DMS53 treated with DMSO at 0.1 percent for 48 hours (cell line): ENCODE measurements at regions not wholly inside any gene's neighbourhood (a gene's known extent, or its start where the extent isn't known, plus 50 kb on each side); places are given as distances from the start of the nearest gene placed in this dataset.
A peak's percentile ranks its signal among the peaks of the same experiment; 100 is the strongest.
"Not testable (repeated sequence)": the region's sequence is repeated elsewhere in the genome, so short reads cannot be mapped to it uniquely, and the experiment has no call there.

Experiments
- DNase-seq: peaks from one replicate; lab custom pipeline; 2025; ENCODE audit not compliant: unreplicated experiment; lab: John Stamatoyannopoulos, UW

- DNase-seq, result no peak
Observed at GRCh38 chr7:124177891-124178290, 145.0 kb upstream of the TMEM229A start.

DNA sequence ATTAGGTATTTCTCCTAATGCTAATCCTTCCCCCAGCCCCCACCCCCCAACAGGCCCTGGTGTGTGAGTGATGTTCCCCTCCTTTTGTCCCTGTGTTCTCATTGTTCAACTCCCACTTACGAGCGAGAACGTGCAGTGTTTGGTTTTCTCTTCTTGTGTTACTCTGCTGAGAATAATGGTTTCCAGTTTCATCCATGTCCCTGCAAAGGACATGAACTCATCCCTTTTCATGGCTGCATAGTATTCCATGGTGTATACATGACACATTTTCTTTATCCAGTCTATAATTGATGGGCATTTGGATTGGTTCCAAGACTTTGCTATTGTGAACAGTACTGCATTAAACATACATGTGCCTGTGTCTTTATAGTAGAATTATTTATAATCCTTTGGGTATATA, 138.9 kb upstream of the TMEM229A start:
- not testable (repeated sequence) for DNase-seq

GRCh38 chr7:124171068-124171467, 138.2 kb upstream of the TMEM229A start:
- peak; percentile 17 for DNase-seq

- DNase-seq, result no peak
Observed at GRCh38 chr7:124168616-124169015, 135.7 kb upstream of the TMEM229A start.

DNA sequence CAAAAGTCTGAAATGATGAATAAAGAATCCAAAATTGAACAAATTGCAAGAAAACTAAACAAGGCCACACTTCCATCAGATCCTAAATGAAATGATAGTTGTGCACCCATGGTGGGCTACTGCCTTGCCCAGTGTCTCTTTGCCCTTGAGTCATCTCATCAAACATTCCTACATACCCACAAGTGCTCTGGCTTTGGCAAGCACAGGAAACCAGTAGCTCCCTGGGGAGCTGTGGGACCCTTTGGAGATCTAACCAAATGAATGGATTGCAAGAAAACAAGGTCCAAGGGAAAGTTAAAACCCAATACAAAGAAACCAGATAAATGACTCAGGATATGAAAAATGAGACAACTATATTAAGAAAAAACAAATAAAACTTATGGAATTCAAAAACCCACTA, 129.8 kb upstream of the TMEM229A start:
- no peak for DNase-seq

- DNase-seq, result peak; percentile 65
Observed at GRCh38 chr7:124155432-124156022, 122.7 kb upstream of the TMEM229A start.

DNA sequence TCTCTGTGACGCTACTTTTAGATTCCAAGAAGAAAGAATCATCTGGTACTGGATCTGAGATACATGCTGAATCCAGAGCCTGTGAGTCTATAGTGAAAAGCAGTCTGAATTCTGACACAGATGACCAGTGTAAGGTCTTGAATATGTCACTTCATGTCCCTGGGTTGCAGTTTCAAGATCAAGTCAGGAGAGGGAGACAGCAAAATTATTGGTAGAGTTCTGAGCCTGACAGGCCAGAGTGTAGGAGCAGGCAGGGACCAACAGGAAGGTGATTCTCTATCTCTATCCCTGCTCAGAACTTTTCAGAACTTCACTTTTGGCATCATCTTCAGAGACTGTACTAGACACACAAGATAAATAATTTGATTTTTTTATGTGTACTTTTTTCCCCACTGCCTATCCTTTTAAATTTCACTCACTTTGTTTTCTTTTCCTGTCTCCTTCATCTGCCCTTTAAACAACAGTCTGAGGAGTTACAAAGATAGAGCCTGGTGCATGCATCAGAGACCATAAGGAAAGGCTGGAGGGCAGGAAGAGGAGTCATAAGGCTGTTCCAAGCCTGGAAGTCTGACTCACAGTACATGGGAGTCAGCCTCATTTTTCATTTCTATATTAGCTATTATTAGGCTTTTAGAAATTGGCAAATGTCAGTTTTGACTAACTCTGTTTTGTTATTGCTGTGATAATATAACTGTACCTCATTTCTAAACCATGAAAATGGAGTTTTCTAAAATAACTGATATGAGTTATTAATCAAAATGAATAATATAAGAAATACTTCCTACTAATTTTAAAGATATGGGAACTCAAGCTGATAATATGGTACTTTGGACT, 120.2 kb upstream of the TMEM229A start:
- DNase-seq, result peak; percentile 53

DNA sequence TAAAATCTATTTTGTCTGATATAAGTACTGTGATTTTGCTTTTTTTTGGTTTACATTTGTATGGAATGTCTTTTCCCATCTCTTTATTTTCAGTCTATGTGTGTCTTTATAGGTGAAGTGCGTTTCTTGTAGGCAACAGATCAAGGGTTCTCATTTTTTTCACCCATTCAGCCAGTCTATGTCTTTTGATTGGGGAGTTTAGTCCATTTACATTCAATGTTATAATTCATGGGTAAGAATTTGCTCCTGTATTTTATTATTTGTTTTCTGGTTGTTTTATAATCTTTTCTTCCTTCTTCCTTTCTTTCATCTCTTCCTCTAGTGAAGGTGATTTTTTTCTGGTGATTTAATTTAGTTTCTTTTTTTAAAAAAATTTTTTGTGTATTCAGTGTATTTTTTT, 104.8 kb upstream of the TMEM229A start:
- no peak for DNase-seq

DNA sequence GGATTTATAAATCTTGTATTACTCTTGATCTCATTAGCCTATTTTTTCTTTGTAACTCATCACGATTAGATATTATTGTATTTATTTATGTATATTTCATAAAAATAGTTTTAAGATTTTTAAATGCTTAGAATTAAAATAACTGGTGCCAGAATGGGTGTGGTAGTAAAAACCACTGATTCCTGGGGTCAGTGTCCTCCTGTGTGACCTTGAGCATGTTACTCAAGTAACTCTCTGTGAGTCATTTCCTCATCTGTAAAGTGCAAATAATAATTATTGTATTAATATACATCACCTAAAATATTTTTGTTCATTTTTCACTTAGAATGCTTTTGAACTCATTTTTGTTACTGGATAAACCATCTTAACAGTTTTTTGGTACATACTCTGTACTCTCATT, 91.3 kb upstream of the TMEM229A start:
- peak; percentile 12 for DNase-seq

- DNase-seq, result no peak
Observed at GRCh38 chr7:124120911-124121310, 88.0 kb upstream of the TMEM229A start.

DNA sequence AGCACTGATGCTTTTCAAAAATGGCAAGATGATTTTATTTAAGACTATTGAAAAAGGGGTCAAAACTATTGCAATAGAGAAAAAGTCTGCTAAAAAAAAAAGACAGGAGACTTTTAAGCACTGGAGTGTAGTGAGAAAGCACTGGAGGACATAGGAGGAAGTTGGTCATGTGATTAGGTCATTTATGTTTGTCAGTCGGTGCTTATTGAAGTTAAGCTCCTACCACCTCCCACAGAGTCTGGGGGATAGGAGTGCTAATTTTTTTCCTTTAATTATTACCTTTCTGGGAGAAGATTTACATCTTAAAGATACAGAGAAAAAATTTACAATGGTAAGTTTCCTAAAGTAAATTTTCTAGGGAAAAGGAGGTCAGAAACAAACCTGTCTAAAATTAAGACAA, 80.2 kb upstream of the TMEM229A start:
- no peak for DNase-seq

DNA sequence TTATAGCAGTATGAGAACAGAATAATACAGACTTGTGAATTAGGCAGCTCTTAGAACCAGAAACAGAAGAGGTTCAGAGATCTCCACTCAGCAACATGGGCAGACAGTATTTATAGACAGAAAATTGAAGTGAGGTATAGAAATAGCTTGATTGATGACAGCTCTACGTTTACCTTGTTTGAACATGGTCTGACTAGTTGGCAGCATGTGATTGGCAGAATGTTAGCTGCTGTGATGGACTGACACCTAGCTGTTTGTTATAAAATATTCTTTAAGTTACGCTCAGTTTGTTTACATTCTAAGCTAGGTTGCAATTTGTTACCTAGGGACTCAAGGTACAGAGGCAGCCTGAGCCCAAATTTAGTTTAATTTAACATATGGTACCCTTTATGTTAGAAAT, 73.7 kb upstream of the TMEM229A start:
- DNase-seq, result no peak

DNA sequence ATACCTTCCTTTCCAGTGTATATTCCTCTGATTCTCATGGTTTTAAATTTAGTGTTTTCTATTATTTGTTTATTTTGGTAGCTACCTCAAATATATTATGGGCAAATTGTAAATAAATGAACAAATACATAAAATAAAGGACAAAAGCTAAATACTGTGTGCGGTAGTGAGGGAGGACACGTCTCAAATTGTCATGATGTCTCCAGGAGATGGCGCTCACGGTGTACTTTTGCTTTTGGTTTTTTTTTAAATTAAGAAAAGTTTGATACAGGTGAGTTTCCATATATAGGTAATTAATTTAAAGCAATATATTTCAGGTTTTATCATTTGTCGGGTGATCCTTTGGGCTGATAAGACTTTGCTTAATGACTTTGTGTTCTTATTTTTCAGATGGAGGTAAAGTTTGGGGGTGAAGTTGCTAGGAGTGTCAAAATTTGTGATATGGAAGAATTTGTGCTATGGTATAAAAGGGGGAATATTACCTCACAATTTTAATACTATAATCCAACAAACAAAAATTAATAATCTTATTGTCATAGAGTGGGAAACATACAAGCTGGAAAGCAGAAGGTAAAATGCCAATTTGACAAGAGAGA, 68.4 kb upstream of the TMEM229A start:
- peak; percentile 25 for DNase-seq

DNA sequence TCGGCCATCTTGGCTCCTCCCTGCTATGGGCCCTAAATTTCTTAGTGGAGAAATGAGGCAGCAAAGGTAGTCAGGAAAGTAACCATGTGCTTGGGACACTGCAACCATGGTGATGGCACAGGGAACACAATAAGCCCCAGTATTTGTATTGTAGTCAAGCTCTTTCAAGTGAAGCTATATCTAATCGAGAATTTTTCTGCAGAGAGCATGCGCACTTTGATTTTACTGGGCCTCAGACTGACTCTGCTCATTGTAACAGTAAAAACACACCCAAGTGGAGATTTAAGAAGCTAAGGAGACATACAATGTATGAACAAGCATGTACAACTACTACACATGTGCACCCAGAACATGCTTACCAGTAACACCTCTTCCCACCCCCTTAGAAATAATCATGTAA, 67.3 kb upstream of the TMEM229A start:
- no peak for DNase-seq

GRCh38 chr7:124099585-124099984, 66.7 kb upstream of the TMEM229A start:
- not testable (repeated sequence) for DNase-seq

DNA sequence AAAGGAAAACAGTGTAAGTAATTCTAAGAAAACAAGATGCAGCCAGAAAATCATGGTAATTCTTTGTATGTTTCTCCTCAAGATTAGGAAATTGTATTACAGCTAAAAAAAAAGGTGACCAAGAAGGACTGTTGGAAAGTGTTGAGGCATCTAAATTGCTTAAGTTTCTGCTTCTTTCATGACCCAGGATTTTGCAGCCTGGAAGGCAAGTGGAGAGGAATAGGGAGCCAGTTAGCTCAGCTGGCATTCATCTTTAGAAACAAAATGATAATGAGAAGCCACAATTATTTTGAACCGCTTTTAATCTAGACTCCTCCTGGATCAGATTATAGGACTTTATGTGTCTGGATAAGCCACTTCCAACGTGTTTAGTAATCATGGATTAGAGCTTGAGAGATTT, 56.8 kb upstream of the TMEM229A start:
- no peak for DNase-seq

GRCh38 chr7:124088590-124088989, 55.7 kb upstream of the TMEM229A start:
- no peak for DNase-seq

DNA sequence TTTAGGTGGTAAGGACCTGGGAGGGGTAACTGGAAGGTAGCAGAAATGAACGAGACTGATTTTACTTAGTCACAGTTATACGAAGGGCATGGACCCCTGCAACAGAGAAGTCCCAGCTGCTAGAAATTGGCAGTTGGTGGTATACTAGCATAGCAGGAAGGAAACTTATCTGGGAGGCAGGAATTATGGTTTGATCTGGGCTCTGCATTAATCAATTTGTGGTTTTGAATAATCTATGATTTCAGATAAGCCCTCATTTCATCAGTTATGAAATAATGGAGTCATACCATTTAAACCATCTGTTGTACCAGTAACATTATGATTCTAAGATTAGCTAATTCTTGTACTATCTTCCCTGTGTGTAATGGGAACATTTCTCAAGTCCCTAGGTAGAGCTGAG, 54.0 kb upstream of the TMEM229A start:
- no peak for DNase-seq

- DNase-seq, result no peak
Observed at GRCh38 chr7:124085179-124085578, 52.3 kb upstream of the TMEM229A start.

GRCh38 chr7:124084024-124084423, 51.2 kb upstream of the TMEM229A start:
- no peak for DNase-seq
